Lung (tissue), 11 donors: ENCODE measurements at regions not wholly inside any gene's neighbourhood (a gene's known extent, or its start where the extent isn't known, plus 50 kb on each side); places are given as distances from the start of the nearest gene placed in this dataset.

ENCODE experiments used
- ATAC-seq: fragments of 200-7000 bp; cut with Tn5 transposase; one replicate; pipeline ENCODE4 v1.9.1; 2020; ENCODE audit warnings: moderate number of reproducible peaks; ENCODE audit not compliant: insufficient read depth, low FRiP score
- DNase-seq, 3 donors: peaks; one replicate each; pipeline ENCODE4 v3.0.0-alpha.2; 2013 to 2017
- H3K27ac ChIP-seq, 2 donors: one replicate each; pipeline ENCODE4 v1.5.1; 2013; ENCODE audit warnings: mild to moderate bottlenecking in 2 of 2, moderate library complexity in 2 of 2, control low read depth in 1 of 2, inconsistent platforms in 1 of 2, low read depth in 1 of 2, low read length in 1 of 2
- H3K27me3 ChIP-seq, 3 donors: one replicate each; pipeline ENCODE4 v1.5.1; 2013; ENCODE audit warnings: low read length in 2 of 3; ENCODE audit not compliant: control insufficient read depth in 3 of 3, insufficient read depth in 3 of 3
- H3K36me3 ChIP-seq, 4 donors: one replicate each; pipeline ENCODE4 v1.5.1; 2013; ENCODE audit warnings: low read length in 4 of 4, mild to moderate bottlenecking in 1 of 4, moderate library complexity in 1 of 4; ENCODE audit not compliant: control insufficient read depth in 4 of 4, insufficient read depth in 4 of 4
- H3K4me1 ChIP-seq, 5 donors: one replicate each; pipeline ENCODE4 v1.5.1; 2013; ENCODE audit warnings: low read length in 5 of 5, mild to moderate bottlenecking in 2 of 5, moderate library complexity in 1 of 5; ENCODE audit not compliant: control insufficient read depth in 5 of 5, insufficient read depth in 5 of 5
- H3K4me3 ChIP-seq: one replicate; pipeline ENCODE4 v1.5.1; 2013; ENCODE audit warnings: mild to moderate bottlenecking, control low read depth, moderate library complexity
- H3K9ac ChIP-seq, 2 donors: one replicate each; pipeline ENCODE4 v1.5.1; 2013; ENCODE audit warnings: low read length in 2 of 2, control low read depth in 1 of 2; ENCODE audit not compliant: insufficient read depth in 1 of 2
- H3K9me3 ChIP-seq, 4 donors: one replicate each; pipeline ENCODE4 v1.5.1; 2013; ENCODE audit warnings: low read length in 3 of 4, mild to moderate bottlenecking in 1 of 4, moderate library complexity in 1 of 4; ENCODE audit not compliant: control insufficient read depth in 4 of 4, insufficient read depth in 3 of 4
- CTCF ChIP-seq: IDR thresholded peaks from 2 replicates; pipeline ENCODE4 v1.5.1; 2012; ENCODE audit warnings: mild to moderate bottlenecking; ENCODE audit errors: control extremely low read depth, extremely low read depth
- WGBS, 2 donors: extraction: QIAGEN DNeasy Blood & Tissue Kit; methylation state at CpG; one replicate each; pipeline ENCODE4 v1.1.7; 2013; 5-methylcytosine and 5-hydroxymethylcytosine counted together
- donor health status: control.
- donor health status: control.
- donor health status: Bipolar disorder and iron deficiency.
- donor health status: healthy.
- donor health status: DM: yes; HTN: yes; CAD: no.

GRCh38 chr15:95541301-95541700, 789.2 kb upstream of the NR2F2 start:
- no peak for ATAC-seq
- H3K4me1 ChIP-seq: peaks cover 0 to 5% (median 0%) of the 10 kb centered on the region in 5 donors
- no peaks in the 10 kb centered on the region for H3K27me3 ChIP-seq
- WGBS, 2 donors: 76 to 85% methylated on average over 7 of the region's 7 CpGs
- TF ChIP-seq CTCF: no peak
- DNase-seq: no peak
- H3K9ac ChIP-seq: no peak overlapping the region
- no peaks in the 10 kb centered on the region for H3K36me3 ChIP-seq
- no peak overlapping the region for H3K27ac ChIP-seq
- H3K9me3 ChIP-seq: peaks cover 0 to 2% (median 0%) of the 10 kb centered on the region in 4 donors
- no peak overlapping the region for H3K4me3 ChIP-seq

- no peak for TF ChIP-seq CTCF
- Histone ChIP-seq H3K27ac (no peak overlapping the region), H3K9me3 (peaks cover 0 to 5% (median 0%) of the 10 kb centered on the region in 4 donors), H3K4me3 (no peak overlapping the region), H3K36me3 (no peaks in the 10 kb centered on the region), H3K27me3 (no peaks in the 10 kb centered on the region), H3K9ac (no peak overlapping the region), H3K4me1 (no peaks in the 10 kb centered on the region)
- DNase-seq (no peak), ATAC-seq (no peak)
- 63 to 74% methylated on average over 3 of the region's 3 CpGs for WGBS, 2 donors
These were observed 781.2 kb upstream of the NR2F2 start for GRCh38 chr15:95549168-95549738.

- ATAC-seq: no peak
- Histone ChIP-seq H3K9me3 (peaks cover 0 to 2% (median 0%) of the 10 kb centered on the region in 4 donors), H3K36me3 (no peaks in the 10 kb centered on the region), H3K9ac (no peak overlapping the region), H3K27me3 (no peaks in the 10 kb centered on the region), H3K4me3 (no peak overlapping the region), H3K27ac (no peak overlapping the region), H3K4me1 (no peaks in the 10 kb centered on the region)
- no peak for TF ChIP-seq CTCF
- no peak for DNase-seq
- 84 to 89% methylated on average over 4 of the region's 4 CpGs for WGBS, 2 donors
These were observed 779.8 kb upstream of the NR2F2 start for GRCh38 chr15:95550702-95551101.

- 83 to 85% methylated on average over 2 of the region's 2 CpGs for WGBS, 2 donors
- DNase-seq (no peak), ATAC-seq (no peak)
- Histone ChIP-seq H3K4me1 (peaks cover 0 to 3% (median 0%) of the 10 kb centered on the region in 5 donors), H3K27ac (no peak overlapping the region), H3K4me3 (no peak overlapping the region), H3K27me3 (no peaks in the 10 kb centered on the region), H3K36me3 (no peaks in the 10 kb centered on the region), H3K9me3 (no peaks in the 10 kb centered on the region), H3K9ac (no peak overlapping the region)
- TF ChIP-seq CTCF: no peak
These were observed 774.3 kb upstream of the NR2F2 start for GRCh38 chr15:95556225-95556624.
